A549 (cell line): ENCODE measurements at regions not wholly inside any gene's neighbourhood (a gene's known extent, or its start where the extent isn't known, plus 50 kb on each side); places are given as distances from the start of the nearest gene placed in this dataset.

ENCODE experiments used
- BHLHE40 ChIP-seq: IDR thresholded peaks from 2 replicates; pipeline ENCODE4 v1.6.1; 2012; ENCODE audit warnings: low read depth, low read length, inconsistent platforms
- EHF ChIP-seq: fragments of 250-450 bp; sonication (Bioruptor Pico); IDR thresholded peaks from 2 replicates; pipeline ENCODE4 v1.5.0; 2020; ENCODE audit warnings: mild to moderate bottlenecking
- EP300 ChIP-seq, 2 experiments: fragments of >200 bp; sonication (Bioruptor Twin); formaldehyde crosslinking; IDR thresholded peaks; 2 replicates in 1 of 2; 3 replicates in 1 of 2; pipeline ENCODE4 v1.6.1; 2016 to 2017
- POLR2A ChIP-seq: IDR thresholded peaks from 2 replicates; pipeline ENCODE4 v1.6.1; 2012; ENCODE audit warnings: mild to moderate bottlenecking, low read length
- SMC3 ChIP-seq: fragments of >200 bp; sonication (Bioruptor Twin); formaldehyde crosslinking; IDR thresholded peaks from 3 replicates; pipeline ENCODE4 v1.6.1; 2018; ENCODE audit warnings: inconsistent platforms
- TF ChIP-seq, protein P1 (sequence below): fragments of >200 bp; sonication (Bioruptor Twin); formaldehyde crosslinking; IDR thresholded peaks from 3 replicates; pipeline ENCODE4 v1.5.1; 2016

DNA sequence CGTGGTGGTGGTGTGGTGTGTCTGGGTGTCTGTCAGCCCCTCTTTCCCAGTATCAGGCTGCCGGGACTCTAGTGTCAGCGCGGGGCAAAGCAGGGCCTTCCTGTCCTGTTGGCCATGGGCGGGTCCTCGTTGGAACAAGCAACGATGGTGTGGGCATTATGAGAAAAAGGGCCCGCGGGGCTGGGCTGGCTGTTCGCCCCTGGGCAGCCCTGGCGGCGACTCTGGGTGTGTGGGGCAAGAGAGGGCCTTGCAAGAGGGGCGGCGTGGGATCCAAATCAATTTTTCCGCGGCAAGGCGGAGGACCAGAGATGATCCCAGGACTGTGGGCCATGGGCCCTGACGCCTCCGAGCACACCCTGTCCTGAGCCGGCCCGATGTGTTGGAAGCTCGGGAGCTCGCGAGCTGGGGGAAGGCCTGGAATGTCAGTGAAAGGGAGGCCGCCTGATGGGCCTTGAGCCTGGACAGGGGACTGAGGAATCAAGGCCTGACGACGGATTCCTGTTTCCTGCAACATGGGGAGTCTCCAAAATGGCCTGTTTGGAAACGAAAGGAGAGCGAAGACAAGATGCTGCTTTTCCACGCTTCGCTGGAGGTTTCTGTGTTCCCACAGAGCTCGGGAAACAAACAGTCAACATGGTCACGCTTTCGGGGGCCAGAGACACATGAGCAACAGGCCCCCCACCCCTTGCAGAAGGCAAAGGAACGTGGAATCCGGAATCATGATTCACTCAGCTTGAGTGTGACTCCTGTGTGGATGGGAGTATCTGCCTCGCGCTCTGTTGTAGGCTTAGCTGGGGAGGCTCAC, 364.7 kb upstream of the DEFB115 start:
- TF ChIP-seq SMC3 (no peak), EHF (CRISPR knock-in tag) (no peak), EP300 (IDR thresholded peaks at IDR 0.05) (no peak), POLR2A (no peak), BHLHE40 (no peak)
- TF ChIP-seq, protein P1, sequence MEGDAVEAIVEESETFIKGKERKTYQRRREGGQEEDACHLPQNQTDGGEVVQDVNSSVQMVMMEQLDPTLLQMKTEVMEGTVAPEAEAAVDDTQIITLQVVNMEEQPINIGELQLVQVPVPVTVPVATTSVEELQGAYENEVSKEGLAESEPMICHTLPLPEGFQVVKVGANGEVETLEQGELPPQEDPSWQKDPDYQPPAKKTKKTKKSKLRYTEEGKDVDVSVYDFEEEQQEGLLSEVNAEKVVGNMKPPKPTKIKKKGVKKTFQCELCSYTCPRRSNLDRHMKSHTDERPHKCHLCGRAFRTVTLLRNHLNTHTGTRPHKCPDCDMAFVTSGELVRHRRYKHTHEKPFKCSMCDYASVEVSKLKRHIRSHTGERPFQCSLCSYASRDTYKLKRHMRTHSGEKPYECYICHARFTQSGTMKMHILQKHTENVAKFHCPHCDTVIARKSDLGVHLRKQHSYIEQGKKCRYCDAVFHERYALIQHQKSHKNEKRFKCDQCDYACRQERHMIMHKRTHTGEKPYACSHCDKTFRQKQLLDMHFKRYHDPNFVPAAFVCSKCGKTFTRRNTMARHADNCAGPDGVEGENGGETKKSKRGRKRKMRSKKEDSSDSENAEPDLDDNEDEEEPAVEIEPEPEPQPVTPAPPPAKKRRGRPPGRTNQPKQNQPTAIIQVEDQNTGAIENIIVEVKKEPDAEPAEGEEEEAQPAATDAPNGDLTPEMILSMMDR: no peak
